Esophagus squamous epithelium (tissue), 5 donors: ENCODE measurements at regions not wholly inside any gene's neighbourhood (a gene's known extent, or its start where the extent isn't known, plus 50 kb on each side); places are given as distances from the start of the nearest gene placed in this dataset.

Experiments
- DNase-seq: peaks from one replicate; lab custom pipeline; 2025; lab: John Stamatoyannopoulos, UW
- H3K27ac ChIP-seq, 4 donors: fragments of 200-600 bp; sonication (generic); one replicate each; pipeline ENCODE4 v1.5.1; 2016 to 2019; ENCODE audit warnings: mild to moderate bottlenecking in 1 of 4
- H3K27me3 ChIP-seq, 4 donors: fragments of 200-600 bp; sonication (generic); 1 replicate in 3 of 4; 2 replicates in 1 of 4; pipeline versions ENCODE4 v1.5.1 to v1.6.0; 2017 to 2021; ENCODE audit warnings: antibody characterized with exemption in 1 of 4
- H3K36me3 ChIP-seq, 3 donors: fragments of 200-600 bp; sonication (generic); one replicate each; pipeline ENCODE4 v1.5.1; 2016 to 2019
- H3K4me1 ChIP-seq, 3 donors: fragments of 200-600 bp; sonication (generic); one replicate each; pipeline ENCODE4 v1.5.1; 2017 to 2019
- H3K4me3 ChIP-seq, 4 donors: fragments of 200-600 bp; sonication (generic); 1 replicate in 3 of 4; 2 replicates in 1 of 4; pipeline ENCODE4 v1.5.1; 2016 to 2019; ENCODE audit warnings: mild to moderate bottlenecking in 2 of 4, moderate library complexity in 1 of 4
- H3K9me3 ChIP-seq, 3 donors: fragments of 200-600 bp; sonication (generic); one replicate each; pipeline ENCODE4 v1.5.1; 2016 to 2019
- CTCF ChIP-seq, 6 experiments: fragments of 450-650 bp in 4 of 6; fragments of 200-600 bp in 2 of 6; sonication (generic) in 2 of 6; IDR thresholded peaks; one replicate each; pipeline ENCODE4 v1.5.1; 2016 to 2019; ENCODE audit warnings: antibody characterized with exemption in 6 of 6, mild to moderate bottlenecking in 4 of 6, moderate library complexity in 4 of 6
- POLR2A ChIP-seq, 4 donors: fragments of 450-650 bp; IDR thresholded peaks; one replicate each; pipeline ENCODE4 v1.6.1; 2017; ENCODE audit warnings: antibody characterized with exemption in 4 of 4, mild to moderate bottlenecking in 4 of 4, moderate library complexity in 3 of 4
- WGBS, 2 donors: methylation state at CpG; one replicate each; pipeline ENCODE4 v1.1.5; 2018; 5-methylcytosine and 5-hydroxymethylcytosine counted together
- intact Hi-C: fragments of 100-400 bp; cut with DNase I; formaldehyde crosslinking; loops from one replicate; pipeline ENCODE4 v1.15.0; 2022
- donor health status: DM: yes; HTN: yes; CAD: no.

GRCh38 chr4:178426871-178427270 lies 984.6 kb upstream of the AGA start:
- no peaks in the 10 kb centered on the region for H3K27me3 ChIP-seq
- no peak overlapping the region for H3K4me3 ChIP-seq
- no peaks in the 10 kb centered on the region for H3K9me3 ChIP-seq
- TF ChIP-seq CTCF (IDR thresholded peaks at IDR 0.05) (no peak), POLR2A (IDR thresholded peaks at IDR 0.05) (no peak)
- no peaks in the 10 kb centered on the region for H3K4me1 ChIP-seq
- 75 to 86% methylated on average over 3 of the region's 3 CpGs for WGBS, 2 donors
- DNase-seq, result no peak
- H3K36me3 ChIP-seq, result no peaks in the 10 kb centered on the region
- no peak overlapping the region for H3K27ac ChIP-seq
- intact Hi-C loops, result no loop called here

GRCh38 chr4:178427663-178428062 lies 985.4 kb upstream of the AGA start:
- Histone ChIP-seq H3K27me3 (no peaks in the 10 kb centered on the region), H3K4me3 (no peak overlapping the region), H3K9me3 (no peaks in the 10 kb centered on the region), H3K4me1 (no peaks in the 10 kb centered on the region), H3K36me3 (no peaks in the 10 kb centered on the region), H3K27ac (no peak overlapping the region)
- intact Hi-C loops, result no loop called here
- no peak for DNase-seq
- no peak for TF ChIP-seq POLR2A (IDR thresholded peaks at IDR 0.05)
- no peak for TF ChIP-seq CTCF (IDR thresholded peaks at IDR 0.05)
- WGBS, 2 donors, result 71 to 76% methylated on average over 2 of the region's 2 CpGs

GRCh38 chr4:178448372-178449035 lies 1006.3 kb upstream of the AGA start:
- Histone ChIP-seq H3K27me3 (no peaks in the 10 kb centered on the region), H3K36me3 (no peaks in the 10 kb centered on the region), H3K4me1 (no peaks in the 10 kb centered on the region), H3K4me3 (no peak overlapping the region), H3K27ac (no peak overlapping the region), H3K9me3 (peaks cover 0 to 10% (median 0%) of the 10 kb centered on the region in 3 donors)
- DNase-seq, result no peak
- no peak for TF ChIP-seq POLR2A (IDR thresholded peaks at IDR 0.05)
- no peak for TF ChIP-seq CTCF (IDR thresholded peaks at IDR 0.05)
- WGBS, 2 donors, result 80 to 91% methylated on average over 2 of the region's 2 CpGs
- intact Hi-C loops, result no loop called here

GRCh38 chr4:178450614-178451013 lies 1008.4 kb upstream of the AGA start:
- Histone ChIP-seq H3K27ac (no peak overlapping the region), H3K4me3 (no peak overlapping the region), H3K9me3 (peaks cover 0 to 10% (median 0%) of the 10 kb centered on the region in 3 donors), H3K4me1 (no peaks in the 10 kb centered on the region), H3K36me3 (no peaks in the 10 kb centered on the region), H3K27me3 (no peaks in the 10 kb centered on the region)
- intact Hi-C loops, result no loop called here
- DNase-seq, result no peak
- WGBS, 2 donors, result 72 to 86% methylated on average over 3 of the region's 3 CpGs
- TF ChIP-seq CTCF (IDR thresholded peaks at IDR 0.05) (no peak), POLR2A (IDR thresholded peaks at IDR 0.05) (no peak)

GRCh38 chr4:178453057-178453456 lies 1010.8 kb upstream of the AGA start:
- no peak for TF ChIP-seq CTCF (IDR thresholded peaks at IDR 0.05)
- no peak for TF ChIP-seq POLR2A (IDR thresholded peaks at IDR 0.05)
- intact Hi-C loops, result no loop called here
- Histone ChIP-seq H3K4me3 (no peak overlapping the region), H3K36me3 (no peaks in the 10 kb centered on the region), H3K4me1 (no peaks in the 10 kb centered on the region), H3K27me3 (no peaks in the 10 kb centered on the region), H3K27ac (no peak overlapping the region), H3K9me3 (peaks cover 0 to 10% (median 0%) of the 10 kb centered on the region in 3 donors)
- no peak for DNase-seq
- 55 to 65% methylated on average over 4 of the region's 4 CpGs for WGBS, 2 donors
